Tongue (tissue), 1 donor: ENCODE measurements at regions not wholly inside any gene's neighbourhood (a gene's known extent, or its start where the extent isn't known, plus 50 kb on each side); places are given as distances from the start of the nearest gene placed in this dataset.
A peak's percentile ranks its signal among the peaks of the same experiment; 100 is the strongest.
"Not testable (repeated sequence)": the region's sequence is repeated elsewhere in the genome, so short reads cannot be mapped to it uniquely, and the experiment has no call there.

Experiments used
- DNase-seq: peaks from one replicate; pipeline ENCODE4 v3.0.0-alpha.2; 2015

DNA sequence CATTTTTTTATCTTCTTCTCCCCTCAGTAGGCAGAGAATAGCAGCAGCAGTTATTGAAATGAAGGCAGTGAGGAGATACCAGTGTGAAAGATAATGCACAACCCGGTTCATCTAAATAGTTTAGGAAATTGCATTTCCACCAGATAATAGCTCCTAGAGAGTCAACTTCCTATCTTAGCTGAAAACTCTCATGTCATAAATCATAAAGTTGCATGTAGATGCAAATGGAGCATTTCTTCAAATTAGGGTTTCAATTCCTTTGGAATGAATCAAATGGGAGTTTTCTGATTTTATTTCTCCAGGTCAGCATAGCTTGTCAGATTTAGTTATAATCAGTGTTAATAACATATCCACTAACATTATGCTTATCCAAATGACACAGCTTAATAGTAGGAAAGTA lies 335.3 kb downstream of the CNTNAP4 start:
- DNase-seq, result no peak

DNA sequence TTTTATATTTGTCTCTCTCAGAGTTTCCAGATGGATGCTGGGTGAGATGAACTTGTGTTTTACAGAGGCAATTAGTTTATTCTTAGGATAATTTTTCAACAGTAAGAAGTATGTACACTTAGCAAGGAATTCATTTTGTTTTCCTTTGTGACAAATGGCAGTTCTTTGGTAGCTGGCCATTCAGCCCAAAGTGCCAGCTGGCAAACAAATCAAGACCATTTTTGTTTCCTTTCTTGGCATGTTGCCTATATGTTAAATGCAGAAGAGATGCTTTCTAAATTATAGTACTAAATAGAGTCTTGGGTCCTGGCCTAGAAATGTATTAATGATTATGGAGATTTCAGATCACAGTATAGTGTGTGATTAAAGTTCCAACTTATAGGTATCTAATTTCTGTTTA lies 337.1 kb downstream of the CNTNAP4 start:
- DNase-seq, result peak; percentile 79

DNA sequence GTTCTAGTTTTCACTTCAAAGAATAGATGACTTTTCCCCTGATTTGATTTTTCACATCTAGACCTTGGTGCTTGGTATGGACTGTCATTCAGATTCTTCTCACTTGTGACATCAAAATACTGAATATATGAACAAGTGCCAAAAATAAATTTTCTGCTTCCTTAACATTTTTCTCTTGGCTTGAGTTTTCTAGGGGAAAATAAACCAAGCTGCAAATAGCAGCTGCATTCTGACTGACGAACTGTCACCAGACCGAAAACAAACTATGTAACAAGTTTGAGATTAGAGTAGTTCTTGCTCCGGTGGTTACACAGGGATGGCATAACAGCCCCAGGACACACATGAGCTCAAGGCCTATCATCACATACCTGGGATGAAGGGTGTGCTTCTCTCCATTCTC lies 345.7 kb downstream of the CNTNAP4 start:
- DNase-seq, result peak; percentile 25

DNA sequence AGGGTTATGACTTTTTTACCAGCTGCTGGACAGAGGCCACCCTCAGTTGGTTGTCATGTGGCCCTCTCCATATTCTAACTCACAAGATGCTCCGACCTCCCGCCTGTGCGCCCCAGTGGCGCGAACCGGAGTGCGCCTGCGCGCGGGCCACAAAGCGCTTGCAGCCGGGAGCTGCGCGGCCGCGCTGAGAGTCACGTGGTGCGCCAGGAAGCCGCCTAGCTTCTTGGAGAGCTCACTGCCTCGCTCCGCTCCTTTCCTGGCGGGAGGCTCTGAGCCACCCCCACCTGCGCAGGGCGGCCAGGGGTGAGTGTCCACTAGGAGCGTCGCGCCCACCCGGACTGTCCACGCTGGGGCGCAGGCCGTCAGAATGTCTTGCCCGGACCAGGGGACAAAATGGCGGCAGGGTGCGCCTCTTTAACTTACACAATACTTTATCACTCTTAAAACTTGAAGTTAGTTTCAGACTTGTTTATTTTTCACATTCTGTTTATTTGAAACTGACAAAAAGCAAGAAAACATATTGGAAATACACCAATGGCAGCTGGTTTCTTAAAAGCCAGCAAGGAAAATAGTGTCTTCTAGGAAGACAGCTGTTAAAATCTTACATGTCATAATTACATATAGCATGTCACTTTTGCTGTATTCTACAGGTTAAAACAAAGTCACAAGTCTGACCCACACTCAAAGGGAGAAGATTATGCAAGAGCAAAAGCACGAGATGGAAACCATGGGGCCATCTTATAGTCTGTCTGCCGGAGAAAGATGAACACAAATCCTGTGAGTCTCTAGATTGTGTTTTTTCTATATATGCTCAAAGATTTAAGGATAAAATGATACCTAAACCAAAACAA lies 357.9 kb downstream of the CNTNAP4 start:
- no peak for DNase-seq

DNA sequence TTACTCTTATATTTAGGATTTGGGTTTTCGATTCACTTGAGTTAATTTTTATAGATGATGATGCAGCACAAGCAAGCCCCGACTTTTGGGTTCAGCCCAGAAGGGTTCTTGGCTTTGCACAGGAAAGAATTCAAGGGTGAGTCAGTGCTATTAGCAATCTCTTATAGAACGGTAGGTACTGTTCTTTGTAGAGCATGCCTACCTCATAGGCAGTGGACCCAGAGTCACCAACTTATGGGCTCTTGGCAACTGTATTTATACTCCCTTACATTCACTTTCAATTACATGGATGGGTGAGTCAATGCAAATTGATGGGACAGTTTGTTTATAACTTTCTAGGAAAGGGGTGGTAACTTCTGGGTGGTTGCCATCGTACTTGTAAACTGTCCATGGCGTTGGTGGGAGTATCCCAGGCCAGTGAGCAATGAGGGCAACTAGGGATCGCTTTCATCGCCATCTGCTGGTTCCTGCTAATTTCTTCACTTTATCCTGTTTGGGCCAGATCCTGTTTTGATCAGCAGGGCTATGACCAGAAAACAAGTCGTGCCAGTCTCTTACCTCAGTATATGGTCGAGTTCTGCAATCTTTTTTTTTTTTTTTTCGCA lies 362.6 kb downstream of the CNTNAP4 start:
- DNase-seq, result no peak

DNA sequence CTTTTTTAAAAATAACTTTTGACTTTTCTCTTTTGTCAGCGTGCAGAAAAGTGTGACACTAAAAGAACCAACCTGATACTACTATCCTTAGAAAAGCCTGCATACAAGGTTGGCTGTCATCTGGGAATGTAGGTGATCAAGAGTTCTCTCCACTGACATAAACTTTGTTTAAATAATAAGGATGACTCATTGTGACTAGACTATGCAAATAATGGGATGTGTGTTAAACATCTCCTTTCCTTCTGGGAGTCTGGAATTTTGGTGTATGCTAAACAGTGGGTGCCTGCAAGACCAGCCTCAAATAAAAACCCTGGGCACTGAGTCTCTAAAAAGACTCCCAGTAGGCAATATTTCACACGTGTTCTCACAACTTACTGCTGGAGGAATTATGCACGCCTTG lies 373.4 kb downstream of the CNTNAP4 start:
- no peak for DNase-seq

DNA sequence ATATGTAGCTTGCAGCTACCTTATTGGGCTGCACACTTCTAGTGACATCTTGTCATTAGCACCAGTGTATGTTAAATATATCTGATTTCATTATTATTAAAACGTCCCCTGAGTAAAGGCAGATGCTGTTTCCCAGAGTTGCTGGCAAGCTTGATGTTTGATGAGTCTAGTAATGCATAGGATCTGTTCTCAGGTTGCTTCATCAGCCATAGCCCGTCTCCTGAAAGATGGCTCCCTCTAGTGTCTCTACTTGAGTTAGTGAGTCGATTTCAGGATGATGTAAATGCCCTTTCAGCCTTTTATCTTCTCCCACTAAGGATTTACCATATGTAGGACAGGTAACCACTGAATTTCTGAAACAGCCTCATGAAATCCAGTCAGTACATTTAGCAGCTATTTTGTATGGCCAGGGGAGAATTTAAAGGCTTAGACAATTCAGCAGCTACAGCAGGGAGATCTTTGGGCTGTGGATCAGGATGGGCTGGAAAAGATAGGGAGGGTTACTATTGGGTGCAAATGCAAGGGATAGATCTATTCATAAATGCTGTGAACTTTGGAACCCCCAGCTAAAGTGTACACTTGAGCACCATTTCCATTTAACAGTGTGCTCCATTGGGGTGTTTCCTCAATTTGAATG lies 376.3 kb downstream of the CNTNAP4 start:
- DNase-seq, result peak; percentile 77

DNA sequence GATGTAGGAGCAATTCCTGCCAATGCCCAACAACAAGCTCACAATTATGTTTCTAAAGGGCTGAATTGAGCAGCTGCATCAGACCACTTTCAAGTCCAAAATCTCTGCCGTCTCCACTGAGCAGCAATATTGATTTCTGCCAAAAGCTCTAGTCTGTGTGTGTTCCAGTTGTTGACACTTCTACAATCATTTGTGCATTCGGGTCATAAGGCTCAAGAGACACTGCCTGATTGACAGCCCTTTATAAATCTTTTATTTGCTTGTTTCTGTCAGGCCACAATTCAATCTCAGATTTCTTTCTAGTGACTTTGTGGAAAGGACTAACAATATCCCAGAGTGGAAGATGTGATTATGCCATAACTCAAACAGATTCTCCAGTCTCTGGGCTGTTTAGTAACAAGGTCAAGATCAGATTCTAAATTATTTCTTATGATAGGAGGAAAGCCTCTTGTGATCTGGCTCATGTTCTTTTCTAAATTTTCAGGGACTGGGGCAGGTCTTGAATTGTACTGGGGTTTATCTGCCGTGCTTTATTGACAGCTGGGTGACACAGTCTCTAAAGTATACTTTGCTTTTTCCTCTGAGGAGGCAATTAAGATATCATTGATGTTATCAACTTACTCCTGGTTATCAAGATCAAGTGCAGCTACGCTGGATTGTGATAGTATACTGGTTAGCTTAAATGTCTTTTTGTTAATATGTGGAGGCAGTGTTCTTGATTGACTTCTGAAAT lies 377.1 kb downstream of the CNTNAP4 start:
- no peak for DNase-seq

DNA sequence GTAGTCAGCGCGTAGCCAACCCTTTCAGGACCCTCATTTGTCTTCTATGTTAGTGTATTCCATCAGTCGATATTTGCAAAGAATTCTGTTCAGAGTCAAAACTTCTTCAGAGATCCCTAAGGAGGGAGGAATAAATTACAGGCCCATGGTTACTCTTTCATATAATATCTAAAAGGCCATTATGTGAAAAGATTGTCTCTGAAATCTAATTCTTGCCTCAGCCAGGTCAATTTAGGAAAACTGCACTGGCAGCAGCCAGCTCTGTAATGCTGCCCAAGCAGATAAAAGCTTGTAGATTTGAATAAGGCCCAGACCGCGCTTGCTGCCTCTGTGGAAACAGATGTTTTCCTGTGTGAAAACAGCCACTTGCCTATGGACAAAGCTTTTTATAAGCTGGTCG lies 379.8 kb downstream of the CNTNAP4 start:
- peak; percentile 43 for DNase-seq

DNA sequence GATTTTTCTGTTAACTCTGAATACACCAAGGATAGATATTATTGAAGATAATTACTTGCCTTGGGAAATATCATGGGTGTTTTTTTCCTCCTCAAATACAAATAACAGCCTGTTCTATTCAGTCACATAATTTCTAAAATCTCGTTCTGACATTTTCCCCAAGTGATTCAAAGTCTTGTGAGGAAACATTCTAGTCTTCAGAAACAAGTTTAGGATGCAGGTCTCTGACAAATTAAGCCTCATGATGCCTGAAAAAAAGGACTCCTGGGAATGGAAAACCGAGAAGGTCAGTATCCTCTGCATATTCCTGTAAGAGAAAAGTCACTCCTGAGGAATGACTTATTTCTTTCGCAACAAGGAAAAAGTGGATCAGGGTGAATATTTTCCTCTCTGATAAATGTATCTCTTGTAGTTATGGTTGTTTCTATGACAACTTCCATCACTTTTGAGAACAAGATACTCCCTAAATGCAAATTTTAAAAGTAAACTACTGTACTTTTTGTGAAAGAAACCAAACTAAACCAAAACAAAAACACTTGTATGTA lies 384.6 kb downstream of the CNTNAP4 start:
- DNase-seq, result no peak

DNA sequence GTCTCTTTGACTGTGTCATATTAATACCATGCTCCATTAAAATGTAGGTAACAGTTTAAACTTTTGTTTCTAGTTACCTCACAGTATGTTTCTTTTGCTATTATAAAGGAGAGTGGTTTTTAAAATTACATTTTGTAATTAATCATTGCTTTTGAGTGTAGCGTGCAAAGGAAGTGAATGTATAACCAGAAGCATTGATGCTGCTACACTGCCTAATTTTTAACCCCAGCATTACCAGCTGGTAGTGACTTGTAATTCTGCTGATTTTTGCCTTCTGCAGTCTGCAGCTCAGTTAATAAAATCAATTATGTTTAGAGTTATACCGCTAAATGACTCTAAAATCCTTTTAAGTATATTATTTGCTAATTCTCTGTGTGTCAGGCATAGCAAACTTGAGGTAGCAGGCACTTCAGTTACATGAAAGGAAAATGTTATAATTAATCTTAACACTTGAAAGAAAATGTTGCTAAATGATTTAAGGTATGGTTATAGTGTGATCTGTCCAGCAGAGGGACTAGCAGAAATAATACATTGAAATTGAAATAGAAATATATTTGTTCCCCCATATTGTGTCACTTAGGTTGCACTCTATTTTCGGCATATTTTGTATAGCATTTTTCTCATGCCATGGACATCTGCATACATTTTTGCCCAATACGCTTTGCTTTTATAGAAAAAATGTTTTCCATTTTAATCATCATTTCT lies 388.5 kb downstream of the CNTNAP4 start:
- DNase-seq, result no peak

DNA sequence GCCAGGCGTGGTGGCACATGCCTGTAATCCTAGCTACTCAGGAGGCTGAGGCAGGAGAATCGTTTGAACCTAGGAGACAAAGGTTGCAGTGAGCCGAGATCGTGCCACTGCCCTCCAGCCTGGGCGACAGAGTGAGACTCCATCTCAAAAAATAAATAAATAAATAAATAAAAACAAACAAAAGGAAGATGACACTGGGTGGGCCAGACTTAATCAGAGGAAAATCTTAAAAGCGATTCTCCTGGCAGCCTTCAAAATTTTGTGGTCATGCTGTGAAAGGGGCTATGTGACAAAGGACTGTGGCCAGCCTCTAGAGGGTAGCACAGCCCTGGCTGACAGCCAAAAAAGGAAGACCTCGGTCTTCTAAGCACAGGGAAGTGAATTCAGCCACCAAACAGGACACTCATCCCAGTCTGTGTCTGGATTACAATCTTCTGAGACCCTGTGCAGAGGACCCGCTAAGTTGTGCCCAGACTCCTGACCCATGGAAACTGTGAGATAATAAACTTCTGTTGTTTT lies 391.1 kb downstream of the CNTNAP4 start:
- DNase-seq, result no peak

DNA sequence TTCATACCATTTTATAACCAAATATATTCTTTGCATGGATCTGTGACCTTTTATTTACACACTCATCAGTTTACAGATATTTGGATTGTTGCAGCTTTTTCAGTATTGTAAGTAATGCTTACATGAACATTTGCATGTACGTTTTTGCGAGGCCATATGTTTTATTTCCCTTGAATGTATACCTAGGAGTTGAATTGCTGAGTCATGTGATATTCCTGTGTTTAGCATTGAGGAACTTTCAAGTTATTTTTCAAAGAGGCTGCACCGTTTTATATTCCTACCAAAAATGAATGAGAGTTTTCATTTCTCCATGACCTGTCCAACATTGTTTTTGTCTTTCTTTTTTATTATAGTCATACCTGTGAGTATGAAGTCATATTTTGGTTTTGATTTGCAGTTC lies 392.1 kb downstream of the CNTNAP4 start:
- no peak for DNase-seq

DNA sequence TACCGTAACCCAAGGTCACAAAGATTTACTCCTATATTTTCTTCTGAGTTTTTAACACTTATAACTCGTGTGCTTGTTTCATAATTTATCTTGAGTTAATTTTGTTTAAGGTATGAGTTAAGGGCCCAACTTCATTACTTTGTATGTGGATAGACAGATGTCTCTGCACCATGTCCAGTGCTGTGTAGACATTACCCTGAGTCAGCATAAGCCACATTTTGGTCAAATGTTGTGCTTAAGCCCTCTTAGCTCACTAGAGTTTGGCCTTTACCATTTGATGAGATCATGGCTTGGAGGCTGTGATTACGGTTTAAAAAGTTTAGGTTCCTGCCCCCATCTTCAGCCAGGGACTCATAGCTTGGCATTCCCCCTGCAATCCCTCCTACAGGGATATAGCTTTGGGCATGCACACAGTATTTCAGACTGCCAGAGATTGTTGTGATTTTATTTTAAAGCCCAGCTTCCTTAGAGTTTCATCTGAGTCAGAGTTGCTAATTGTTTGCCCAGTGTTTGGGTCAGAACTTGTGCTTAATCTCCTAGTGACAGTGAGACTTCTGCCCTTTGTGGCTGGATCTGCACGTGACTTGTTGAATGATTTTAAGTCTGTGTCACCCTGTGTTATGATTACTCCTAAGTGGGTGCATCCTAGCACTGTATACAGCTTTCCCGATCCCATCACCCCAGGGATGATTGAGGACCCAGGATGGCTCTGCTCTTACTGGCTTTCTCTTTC lies 393.1 kb downstream of the CNTNAP4 start:
- no peak for DNase-seq

DNA sequence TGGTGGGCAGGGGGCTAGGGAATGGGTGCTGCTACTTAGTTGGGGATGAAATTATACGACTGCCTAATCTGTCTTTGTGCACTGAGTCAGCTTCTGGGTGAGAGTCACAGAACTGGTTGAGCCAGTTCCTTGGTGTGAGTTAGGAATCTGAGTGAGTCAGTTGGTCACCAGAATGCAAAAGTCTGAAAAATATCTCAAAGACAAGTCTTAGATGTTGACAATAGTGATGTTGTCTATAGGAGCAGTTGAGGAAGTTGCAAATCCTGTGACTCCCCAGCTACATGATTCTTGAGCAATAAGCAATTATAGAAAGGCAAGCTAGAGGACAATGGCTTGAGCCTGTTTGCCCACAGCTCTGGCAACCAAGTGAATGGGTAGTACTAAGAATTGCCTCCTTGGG lies 399.2 kb downstream of the CNTNAP4 start:
- DNase-seq, result no peak

DNA sequence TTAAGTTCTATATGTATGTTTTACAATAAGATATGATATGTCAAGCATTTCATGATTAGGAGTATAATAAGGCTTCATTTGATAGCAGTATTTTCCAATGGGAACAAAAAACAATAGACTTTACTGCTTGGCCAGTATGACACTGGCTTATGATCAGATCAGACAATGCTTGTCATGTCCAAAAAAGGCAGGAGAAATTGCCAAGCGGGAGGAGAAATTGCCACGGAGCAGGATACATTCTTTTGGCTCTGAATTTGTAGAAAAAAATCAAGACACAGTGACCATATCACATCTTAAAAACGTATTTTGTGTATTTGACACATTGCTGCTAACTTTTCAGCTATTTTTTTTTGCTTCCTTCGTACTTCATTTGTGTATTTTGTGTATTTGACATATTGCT lies 404.1 kb downstream of the CNTNAP4 start:
- no peak for DNase-seq

DNA sequence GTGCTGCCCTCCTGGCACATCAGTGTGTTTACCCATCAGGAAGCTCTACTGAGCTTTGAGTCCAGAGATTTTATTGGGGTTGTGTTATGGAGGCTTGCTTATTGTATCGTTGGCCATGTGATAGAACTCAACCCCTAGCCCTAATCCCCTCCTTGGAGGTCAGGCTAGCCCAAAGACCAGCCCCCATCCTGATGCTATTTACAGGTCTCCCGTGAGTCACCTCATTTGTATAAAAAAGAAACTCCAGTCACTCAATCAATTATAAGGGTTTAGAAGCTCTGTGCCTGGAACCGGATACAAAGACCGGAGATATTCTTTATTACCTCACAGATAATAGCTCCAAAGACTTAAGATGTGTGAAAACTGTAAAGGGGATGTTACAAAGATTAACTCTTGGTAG lies 405.9 kb downstream of the CNTNAP4 start:
- DNase-seq, result no peak

DNA sequence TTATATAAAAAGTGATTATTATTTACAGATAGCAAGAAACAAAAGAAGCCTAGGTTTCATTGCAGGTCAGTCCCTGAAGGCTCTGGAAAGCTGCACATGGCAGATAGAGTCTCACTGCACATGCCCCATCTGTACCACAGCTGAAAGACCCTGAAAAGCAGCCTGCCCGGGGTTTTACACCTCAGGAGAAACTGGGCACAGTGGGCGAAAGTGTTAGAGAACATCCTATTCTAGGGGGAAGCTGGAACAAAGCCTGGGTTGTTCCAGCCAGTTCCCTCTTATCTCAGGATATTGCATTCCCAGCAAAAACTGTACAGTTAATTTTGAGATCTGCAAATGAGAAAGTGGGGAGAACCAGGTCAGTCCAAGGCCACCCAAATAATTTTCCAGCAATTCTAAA lies 419.7 kb downstream of the CNTNAP4 start:
- no peak for DNase-seq

DNA sequence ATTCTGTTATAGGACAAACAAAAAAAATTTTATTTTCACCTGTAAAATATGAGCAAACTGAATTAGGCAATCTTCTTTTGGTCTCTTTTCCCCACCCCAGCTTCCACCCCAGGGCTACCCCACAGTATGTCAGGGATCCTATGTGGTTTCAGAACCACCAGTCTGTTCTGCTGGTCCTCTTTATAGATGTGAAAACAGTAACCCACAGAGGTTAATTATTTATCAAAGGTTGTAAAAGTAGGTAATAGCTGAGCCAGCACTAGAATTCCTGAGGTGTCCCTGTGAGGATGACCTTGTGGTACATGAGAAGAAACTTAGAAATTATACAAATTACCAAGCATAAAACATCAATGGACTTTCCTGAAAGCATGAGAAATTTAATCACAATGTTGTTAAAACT lies 428.7 kb downstream of the CNTNAP4 start:
- DNase-seq, result no peak

DNA sequence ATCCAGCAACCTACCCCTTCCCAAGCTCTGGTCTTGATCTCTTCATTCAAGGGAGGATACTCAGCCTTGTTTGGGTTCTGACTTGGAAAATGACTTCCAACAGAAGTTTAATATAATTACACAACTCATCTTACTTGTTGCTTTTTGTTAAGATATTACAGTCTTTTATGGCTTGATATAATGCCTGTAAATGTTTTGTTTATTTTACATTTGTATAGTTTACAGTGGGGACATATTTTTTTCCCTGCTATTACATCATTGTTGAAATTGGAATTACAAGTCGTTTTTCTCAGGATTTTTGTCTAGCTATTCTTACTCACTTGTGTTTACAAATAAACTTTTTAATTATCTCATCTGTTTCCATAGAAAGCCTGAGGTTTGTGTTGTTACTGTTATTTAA lies 436.0 kb downstream of the CNTNAP4 start:
- DNase-seq, result peak; percentile 4

DNA sequence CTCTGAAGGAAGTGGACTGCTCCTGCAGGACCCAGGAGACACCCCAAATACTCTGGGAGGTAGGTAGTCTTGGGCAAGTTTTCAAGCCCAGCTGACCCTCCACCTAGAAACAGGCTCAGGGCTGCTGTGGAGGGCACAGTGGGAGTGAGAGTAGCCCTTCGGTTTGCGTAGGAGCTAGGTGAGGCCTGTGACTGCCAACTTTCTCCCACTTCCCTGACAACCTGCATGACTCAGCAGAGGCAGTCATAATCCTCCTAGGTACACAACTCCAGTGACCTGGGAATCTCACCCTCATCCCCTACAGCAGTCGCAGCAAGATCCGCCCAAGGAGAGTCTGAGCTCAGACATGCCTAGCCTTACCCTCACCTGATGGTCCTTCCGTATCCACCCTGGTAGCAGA lies 439.1 kb downstream of the CNTNAP4 start:
- not testable (repeated sequence) for DNase-seq
